GM12891 (cell line): ENCODE measurements at regions not wholly inside any gene's neighbourhood (a gene's known extent, or its start where the extent isn't known, plus 50 kb on each side); places are given as distances from the start of the nearest gene placed in this dataset.

ENCODE experiments used
- PAX5 ChIP-seq: IDR thresholded peaks from 2 replicates; pipeline ENCODE4 v1.6.1; 2011; ENCODE audit warnings: low read length, moderate library complexity, mild to moderate bottlenecking; ENCODE audit not compliant: insufficient read depth, severe bottlenecking
- POLR2A ChIP-seq: IDR thresholded peaks from 2 replicates; pipeline ENCODE4 v1.6.1; 2011; ENCODE audit warnings: low read depth, low read length, control low read depth
- POLR2AphosphoS5 ChIP-seq: IDR thresholded peaks from 2 replicates; pipeline ENCODE4 v1.6.1; 2011; ENCODE audit warnings: low read depth, low read length, control low read depth
- POU2F2 ChIP-seq: IDR thresholded peaks from 2 replicates; pipeline ENCODE4 v1.6.1; 2011; ENCODE audit warnings: low read depth, mild to moderate bottlenecking, control low read depth, low read length, moderate library complexity
- SPI1 ChIP-seq: IDR thresholded peaks from 2 replicates; pipeline ENCODE4 v1.6.1; 2011; ENCODE audit warnings: low read depth, low read length, control low read depth
- TAF1 ChIP-seq: IDR thresholded peaks from 2 replicates; pipeline ENCODE4 v1.6.1; 2011; ENCODE audit warnings: low read depth, low read length, control low read depth

- TF ChIP-seq POLR2A (no peak), POLR2AphosphoS5 (no peak), TAF1 (no peak), PAX5 (no peak), SPI1 (no peak), POU2F2 (no peak)
These were observed 454.9 kb downstream of the KLF5 start for GRCh38 chr13:73513751-73514150.
